ENCODE measurements at regions not wholly inside any gene's neighbourhood (a gene's known extent, or its start where the extent isn't known, plus 50 kb on each side); places are given as distances from the start of the nearest gene placed in this dataset.

GRCh38 chr4:62619971-62620370, 1419.8 kb downstream of the ADGRL3 start:
- no peak for TF ChIP-seq POLR2AphosphoS5 (IDR thresholded peaks at IDR 0.05; ENCODE audit: low read depth, low read length)
- TF ChIP-seq POLR2A (IDR thresholded peaks at IDR 0.05; ENCODE audit: low read depth, low read length): no peak
